Femur (tissue), 1 donor: ENCODE measurements at regions not wholly inside any gene's neighbourhood (a gene's known extent, or its start where the extent isn't known, plus 50 kb on each side); places are given as distances from the start of the nearest gene placed in this dataset.
"Not testable (repeated sequence)": the region's sequence is repeated elsewhere in the genome, so short reads cannot be mapped to it uniquely, and the experiment has no call there.

Experiments used
- DNase-seq: peaks from one replicate; pipeline ENCODE4 v3.0.0-alpha.2; 2017

- DNase-seq = no peak
These were observed 998.1 kb downstream of the SI start for GRCh38 chr3:164080208-164080607.

- DNase-seq = no peak
These were observed 1014.0 kb downstream of the SI start for GRCh38 chr3:164064298-164064697.

- DNase-seq = no peak
These were observed 1017.4 kb downstream of the SI start for GRCh38 chr3:164060923-164061322.

- DNase-seq = no peak
These were observed 1028.4 kb downstream of the SI start for GRCh38 chr3:164049847-164050246.

GRCh38 chr3:164048451-164048850 lies 1029.8 kb downstream of the SI start:
- DNase-seq = no peak

GRCh38 chr3:164040991-164041390 lies 1037.3 kb downstream of the SI start:
- DNase-seq = no peak

- no peak for DNase-seq
These were observed 1048.1 kb downstream of the SI start for GRCh38 chr3:164030194-164030593.

- no peak for DNase-seq
These were observed 1053.5 kb downstream of the SI start for GRCh38 chr3:164024786-164025185.

- no peak for DNase-seq
These were observed 1054.8 kb downstream of the SI start for GRCh38 chr3:164023480-164023879.

- DNase-seq = no peak
These were observed 1059.8 kb downstream of the SI start for GRCh38 chr3:164018500-164018899.

- DNase-seq = no peak
These were observed 1070.5 kb downstream of the SI start for GRCh38 chr3:164007765-164008164.

GRCh38 chr3:164004205-164004604 lies 1074.1 kb downstream of the SI start:
- DNase-seq = no peak

- not testable (repeated sequence) for DNase-seq
These were observed 1075.3 kb downstream of the SI start for GRCh38 chr3:164003016-164003415.

- DNase-seq = no peak
These were observed 1094.4 kb downstream of the SI start for GRCh38 chr3:163983940-163984339.

GRCh38 chr3:163971861-163972260 lies 1106.4 kb downstream of the SI start:
- no peak for DNase-seq

- no peak for DNase-seq
These were observed 1121.2 kb downstream of the SI start for GRCh38 chr3:163957072-163957471.

- DNase-seq = no peak
These were observed 1124.8 kb downstream of the SI start for GRCh38 chr3:163953526-163953925.

GRCh38 chr3:163952499-163952898 lies 1125.8 kb downstream of the SI start:
- DNase-seq = no peak

GRCh38 chr3:163951397-163951987 lies 1126.8 kb downstream of the SI start:
- no peak for DNase-seq

GRCh38 chr3:163946785-163947184 lies 1131.5 kb downstream of the SI start:
- no peak for DNase-seq

GRCh38 chr3:163943664-163944063 lies 1134.6 kb downstream of the SI start:
- DNase-seq = no peak

- no peak for DNase-seq
These were observed 1138.4 kb downstream of the SI start for GRCh38 chr3:163939926-163940325.

GRCh38 chr3:163936543-163936942 lies 1141.8 kb downstream of the SI start:
- DNase-seq = no peak

GRCh38 chr3:163935411-163935810 lies 1142.9 kb downstream of the SI start:
- DNase-seq = no peak

- DNase-seq = no peak
These were observed 1149.1 kb downstream of the SI start for GRCh38 chr3:163929069-163929652.
